RWPE1 (cell line): ENCODE measurements at regions not wholly inside any gene's neighbourhood (a gene's known extent, or its start where the extent isn't known, plus 50 kb on each side); places are given as distances from the start of the nearest gene placed in this dataset.

Experiments
- CTCF ChIA-PET: fragments of 350-600 bp; sonication (Branson Sonifier 250); formaldehyde crosslinking; extraction: SDS; loops from one replicate; lab custom pipeline; 2021; lab: Yijun Ruan, JAX
- POLR2A ChIA-PET: fragments of 400-600 bp; formaldehyde crosslinking; extraction: SDS; loops from one replicate; lab custom pipeline; 2020; ENCODE audit warnings: antibody characterized with exemption; ENCODE audit not compliant: low non-redundant PET; lab: Yijun Ruan, JAX
- DNase-seq: peaks from one replicate; pipeline ENCODE4 v3.0.0; 2012; ENCODE audit warnings: low spot score
- H3K27ac ChIP-seq: fragments of 450-650 bp; 2 replicates; pipeline ENCODE4 v1.5.1; 2017
- TF ChIP-seq, protein P1 (sequence below): fragments of 450-650 bp; conservative IDR thresholded peaks from 2 replicates; pipeline ENCODE4 v1.5.1; 2017; ENCODE audit warnings: low read depth, mild to moderate bottlenecking

DNA sequence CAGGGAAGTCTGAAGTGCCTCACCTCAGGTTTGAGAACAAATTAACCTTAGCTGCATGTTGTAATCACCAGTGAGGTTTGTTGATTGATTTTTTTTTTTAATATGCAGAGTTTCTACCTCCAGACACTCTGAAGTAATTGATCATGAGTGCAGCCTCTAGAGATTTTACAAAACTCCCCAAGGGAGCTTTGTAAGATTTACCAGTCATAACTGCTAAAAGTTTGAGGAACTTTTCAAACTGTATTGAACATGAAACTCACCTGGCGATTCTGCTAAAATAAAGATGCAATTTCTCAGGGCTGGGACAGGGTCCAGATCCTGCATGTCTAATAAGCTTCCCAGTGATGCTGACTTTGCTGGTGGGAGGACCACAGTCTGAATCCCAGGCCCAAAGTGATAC is 339.6 kb upstream of the DCC start:
- TF ChIP-seq, protein P1, sequence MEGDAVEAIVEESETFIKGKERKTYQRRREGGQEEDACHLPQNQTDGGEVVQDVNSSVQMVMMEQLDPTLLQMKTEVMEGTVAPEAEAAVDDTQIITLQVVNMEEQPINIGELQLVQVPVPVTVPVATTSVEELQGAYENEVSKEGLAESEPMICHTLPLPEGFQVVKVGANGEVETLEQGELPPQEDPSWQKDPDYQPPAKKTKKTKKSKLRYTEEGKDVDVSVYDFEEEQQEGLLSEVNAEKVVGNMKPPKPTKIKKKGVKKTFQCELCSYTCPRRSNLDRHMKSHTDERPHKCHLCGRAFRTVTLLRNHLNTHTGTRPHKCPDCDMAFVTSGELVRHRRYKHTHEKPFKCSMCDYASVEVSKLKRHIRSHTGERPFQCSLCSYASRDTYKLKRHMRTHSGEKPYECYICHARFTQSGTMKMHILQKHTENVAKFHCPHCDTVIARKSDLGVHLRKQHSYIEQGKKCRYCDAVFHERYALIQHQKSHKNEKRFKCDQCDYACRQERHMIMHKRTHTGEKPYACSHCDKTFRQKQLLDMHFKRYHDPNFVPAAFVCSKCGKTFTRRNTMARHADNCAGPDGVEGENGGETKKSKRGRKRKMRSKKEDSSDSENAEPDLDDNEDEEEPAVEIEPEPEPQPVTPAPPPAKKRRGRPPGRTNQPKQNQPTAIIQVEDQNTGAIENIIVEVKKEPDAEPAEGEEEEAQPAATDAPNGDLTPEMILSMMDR, result no peak
- no peak overlapping the region for H3K27ac ChIP-seq
- no peak for DNase-seq
- ChIA-PET CTCF (no interaction called here), POLR2A (no interaction called here)

DNA sequence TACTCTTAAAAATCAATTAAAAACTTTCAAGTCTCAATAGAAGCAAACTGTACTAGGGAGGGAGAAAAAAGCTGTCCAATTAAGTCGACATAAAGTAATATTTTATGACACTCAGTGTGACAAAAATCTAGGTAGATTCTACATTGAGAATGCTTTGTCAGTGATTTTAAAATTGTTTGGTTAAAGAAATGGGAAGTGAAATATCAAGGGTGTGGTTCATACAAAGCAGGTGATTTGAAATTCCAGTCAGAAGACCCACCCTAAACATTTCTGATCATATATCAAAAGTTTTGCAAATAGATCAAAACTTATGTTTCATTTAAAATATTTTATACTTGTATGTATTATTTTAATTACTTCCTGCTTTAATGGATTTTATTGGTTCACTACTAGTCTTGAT is 338.9 kb upstream of the DCC start:
- DNase-seq, result no peak
- ChIA-PET POLR2A (no interaction called here), CTCF (no interaction called here)
- TF ChIP-seq, protein P1, result no peak
- no peak overlapping the region for H3K27ac ChIP-seq

DNA sequence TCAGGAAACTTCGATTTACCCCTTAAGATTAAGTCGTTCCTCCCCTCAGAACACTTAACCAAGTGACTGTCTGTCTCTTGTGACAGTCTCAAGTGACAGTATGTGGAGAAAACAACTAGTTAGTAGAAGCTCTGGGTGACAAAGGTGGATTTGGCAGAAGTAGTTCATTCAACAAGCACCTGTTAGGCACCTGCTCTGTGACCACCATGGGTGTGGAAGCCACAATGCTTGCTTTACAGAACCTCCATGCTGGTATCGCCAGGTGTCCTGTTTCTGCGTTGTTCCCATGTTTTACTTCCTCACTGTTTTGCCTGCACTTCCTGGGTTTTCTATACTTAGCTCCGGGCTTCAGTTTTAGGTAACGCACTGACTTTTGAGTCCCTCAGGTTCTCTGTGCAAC is 337.4 kb upstream of the DCC start:
- ChIA-PET POLR2A (interaction anchor here (0.5 kb wide), 1 partner anchor 16 kb away, joined by 4 read pairs; no protein-coding TSS in a partner anchor), CTCF (no interaction called here)
- no peak overlapping the region for H3K27ac ChIP-seq
- no peak for DNase-seq
- TF ChIP-seq, protein P1, result no peak

DNA sequence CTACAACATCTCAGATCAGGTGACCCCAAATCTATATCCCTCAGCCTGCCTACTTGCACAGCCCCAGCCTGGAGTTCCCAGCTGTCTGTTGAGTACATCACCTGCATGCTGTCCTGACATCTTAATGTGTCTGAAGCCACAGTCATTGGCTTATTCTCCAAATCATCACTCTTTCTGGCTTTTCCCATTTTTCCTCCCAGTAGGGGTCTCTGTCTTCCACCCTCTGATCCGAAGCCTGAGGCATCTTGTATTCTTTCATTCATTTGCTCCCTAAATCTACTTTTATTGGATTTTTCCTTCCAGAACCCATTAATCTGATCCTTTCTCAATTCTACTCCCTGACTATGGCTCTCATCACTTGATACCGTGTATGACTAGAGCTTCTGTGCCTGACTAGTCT is 332.9 kb upstream of the DCC start:
- DNase-seq, result no peak
- H3K27ac ChIP-seq, result no peak overlapping the region
- CTCF ChIA-PET, result interaction anchor here (1.0 kb wide), 1 partner anchor 281 kb away, joined by 4 read pairs; no protein-coding TSS in a partner anchor
- POLR2A ChIA-PET, result no interaction called here
- TF ChIP-seq, protein P1, result no peak

DNA sequence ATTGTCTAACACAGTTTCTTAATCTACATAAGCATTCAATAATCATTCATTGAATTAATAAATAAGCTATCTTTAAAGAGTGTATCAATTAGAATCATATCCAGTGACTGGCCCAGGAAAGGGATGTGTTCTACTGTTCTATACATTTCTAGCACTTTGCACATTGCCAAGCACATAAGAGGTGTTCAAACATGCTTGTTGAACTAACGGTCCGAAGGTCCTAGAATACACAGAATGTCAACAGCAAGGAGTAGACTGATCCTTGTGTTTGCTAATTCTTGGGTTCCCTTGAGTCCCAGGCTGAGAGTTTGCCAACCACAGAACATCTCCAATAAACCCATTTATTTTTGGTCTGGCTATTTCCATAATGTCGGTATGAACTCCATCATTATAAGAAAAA is 331.7 kb upstream of the DCC start:
- TF ChIP-seq, protein P1, result no peak
- DNase-seq, result no peak
- ChIA-PET POLR2A (no interaction called here), CTCF (no interaction called here)
- no peak overlapping the region for H3K27ac ChIP-seq

DNA sequence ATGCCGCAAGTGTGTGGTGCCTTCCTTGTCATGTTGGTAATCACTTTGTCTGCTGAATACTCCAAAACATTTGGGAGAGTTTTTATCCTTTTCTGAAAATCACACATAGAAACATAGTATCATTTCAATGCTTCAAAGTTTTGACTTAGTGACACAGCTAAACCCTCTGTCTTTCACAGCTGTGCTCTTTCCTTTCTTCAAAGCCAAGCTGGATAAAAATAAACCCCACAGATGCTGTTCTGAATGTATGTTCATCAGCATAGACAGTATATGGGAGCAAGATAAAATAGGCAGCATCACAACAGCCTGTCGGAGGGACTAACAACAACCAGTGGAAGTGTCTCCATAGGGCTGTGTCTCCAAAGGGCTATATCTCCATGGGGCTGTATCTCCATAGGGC is 331.3 kb upstream of the DCC start:
- no peak overlapping the region for H3K27ac ChIP-seq
- POLR2A ChIA-PET, result no interaction called here
- CTCF ChIA-PET, result no interaction called here
- DNase-seq, result no peak
- TF ChIP-seq, protein P1, result no peak

DNA sequence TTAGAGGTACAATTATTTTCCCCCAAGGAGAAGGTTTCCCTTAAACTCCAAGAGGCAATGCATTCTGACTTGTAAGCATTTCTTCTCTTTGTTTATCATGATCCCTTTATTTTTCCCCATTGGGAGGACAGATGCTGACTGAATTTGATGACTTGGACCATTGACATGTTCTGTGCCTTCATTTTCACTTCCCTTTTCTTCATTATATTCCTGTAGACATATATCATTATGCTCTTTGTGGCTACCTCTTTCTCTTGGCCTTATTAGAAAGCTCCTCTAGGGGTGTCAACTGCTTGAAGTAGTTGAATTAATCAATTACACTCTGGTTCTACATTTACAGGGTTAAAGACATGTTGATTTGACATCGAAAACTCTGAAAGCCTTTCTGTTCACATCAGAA is 330.0 kb upstream of the DCC start:
- DNase-seq, result no peak
- POLR2A ChIA-PET, result no interaction called here
- no peak overlapping the region for H3K27ac ChIP-seq
- CTCF ChIA-PET, result no interaction called here
- TF ChIP-seq, protein P1, result no peak
